Neural progenitor cell (in vitro differentiated cells): ENCODE measurements at regions not wholly inside any gene's neighbourhood (a gene's known extent, or its start where the extent isn't known, plus 50 kb on each side); places are given as distances from the start of the nearest gene placed in this dataset.

ENCODE experiments used
- DNase-seq: peaks from one replicate; pipeline ENCODE4 v3.0.0-alpha.2; 2016; ENCODE audit warnings: low spot score
- H2AFZ ChIP-seq: fragments of 200-600 bp; sonication (generic); replicated peaks from 2 replicates; pipeline ENCODE4 v1.6.1; 2016; ENCODE audit warnings: antibody characterized with exemption
- H3F3A ChIP-seq: fragments of 200-600 bp; sonication (generic); 2 replicates; pipeline ENCODE4 v1.6.1; 2016; ENCODE audit warnings: antibody characterized with exemption, low read depth
- H3K27ac ChIP-seq: fragments of 200-600 bp; sonication (generic); 2 replicates; pipeline ENCODE4 v1.5.1; 2016; ENCODE audit warnings: mild to moderate bottlenecking
- H3K27me3 ChIP-seq: fragments of 200-600 bp; sonication (generic); 2 replicates; pipeline ENCODE4 v1.6.1; 2016; ENCODE audit warnings: mild to moderate bottlenecking, moderate library complexity
- H3K36me3 ChIP-seq: fragments of 200-600 bp; sonication (generic); 2 replicates; pipeline ENCODE4 v1.5.1; 2016
- H3K4me1 ChIP-seq: fragments of 200-600 bp; sonication (generic); 2 replicates; pipeline ENCODE4 v1.6.1; 2016; ENCODE audit warnings: mixed run types
- H3K4me2 ChIP-seq: fragments of 200-600 bp; sonication (generic); 2 replicates; pipeline ENCODE4 v1.6.1; 2016
- H3K4me3 ChIP-seq: fragments of 200-600 bp; sonication (generic); 2 replicates; pipeline ENCODE4 v1.5.1; 2016
- H3K79me2 ChIP-seq: fragments of 200-600 bp; sonication (generic); 2 replicates; pipeline ENCODE4 v1.6.1; 2016; ENCODE audit warnings: low read depth
- H3K9ac ChIP-seq: fragments of 200-600 bp; sonication (generic); 2 replicates; pipeline ENCODE4 v1.6.1; 2016
- H3K9me3 ChIP-seq: fragments of 200-600 bp; sonication (generic); 2 replicates; pipeline ENCODE4 v1.5.1; 2016; ENCODE audit warnings: low read depth
- H4K20me1 ChIP-seq: fragments of 200-600 bp; sonication (generic); 2 replicates; pipeline ENCODE4 v1.6.1; 2016; ENCODE audit warnings: low read depth
- H3K27ac Mint-ChIP-seq: 3 replicates; pipeline ENCODE4 v1.8.0; 2021; ENCODE audit warnings: mixed read lengths
- H3K27me3 Mint-ChIP-seq: 2 replicates; pipeline ENCODE4 v1.8.0; 2022; ENCODE audit warnings: low read depth, mild to moderate bottlenecking, inconsistent platforms, moderate library complexity, mixed read lengths; ENCODE audit not compliant: insufficient read depth
- H3K36me3 Mint-ChIP-seq: 3 replicates; pipeline ENCODE4 v1.8.0; 2021; ENCODE audit warnings: mixed read lengths
- H3K4me1 Mint-ChIP-seq: 3 replicates; pipeline ENCODE4 v1.8.0; 2021; ENCODE audit warnings: mixed read lengths
- H3K4me3 Mint-ChIP-seq: 3 replicates; pipeline ENCODE4 v1.8.0; 2021; ENCODE audit warnings: mild to moderate bottlenecking, moderate library complexity, mixed read lengths
- H3K9me3 Mint-ChIP-seq: 3 replicates; pipeline ENCODE4 v1.8.0; 2020; ENCODE audit warnings: mixed read lengths
- CTCF ChIP-seq: fragments of 200-600 bp; sonication (generic); IDR thresholded peaks from 2 replicates; pipeline ENCODE4 v1.5.1; 2017; ENCODE audit warnings: antibody characterized with exemption, mild to moderate bottlenecking
- EZH2 ChIP-seq: fragments of 200-600 bp; sonication (generic); IDR thresholded peaks from 2 replicates; pipeline ENCODE4 v1.6.1; 2017; ENCODE audit warnings: antibody characterized with exemption, mild to moderate bottlenecking, moderate library complexity
- EZH2phosphoT487 ChIP-seq: fragments of 200-600 bp; sonication (generic); IDR thresholded peaks from 2 replicates; pipeline ENCODE4 v1.6.1; 2017; ENCODE audit warnings: antibody characterized with exemption

GRCh38 chr4:127578491-127578890 is 54.3 kb upstream of the INTU start:
- Histone ChIP-seq H3K9ac (no peak overlapping the region), H3K4me1 (peaks cover 4% of the 10 kb centered on the region), H3K4me3 (no peak overlapping the region), H3K79me2 (no peaks in the 10 kb centered on the region), H3K27ac (no peak overlapping the region), H3F3A (no peaks in the 10 kb centered on the region), H4K20me1 (no peaks in the 10 kb centered on the region), H3K4me2 (no peak overlapping the region), H2AFZ (no peak overlapping the region), H3K9me3 (no peaks in the 10 kb centered on the region), H3K36me3 (no peaks in the 10 kb centered on the region), H3K27me3 (no peaks in the 10 kb centered on the region)
- no peak for TF ChIP-seq EZH2
- TF ChIP-seq EZH2phosphoT487: no peak
- no peak for TF ChIP-seq CTCF
- no peaks in the 10 kb centered on the region for H3K27me3 Mint-ChIP-seq
- no peak overlapping the region for H3K27ac Mint-ChIP-seq
- no peak overlapping the region for H3K4me3 Mint-ChIP-seq
- no peaks in the 10 kb centered on the region for H3K4me1 Mint-ChIP-seq
- peaks cover 3% of the 10 kb centered on the region for H3K9me3 Mint-ChIP-seq
- DNase-seq: no peak
- no peaks in the 10 kb centered on the region for H3K36me3 Mint-ChIP-seq

GRCh38 chr4:127578967-127579366 is 53.8 kb upstream of the INTU start:
- Mint-ChIP-seq H3K27me3 (no peaks in the 10 kb centered on the region), H3K9me3 (peaks cover 3% of the 10 kb centered on the region), H3K4me3 (no peak overlapping the region), H3K4me1 (no peaks in the 10 kb centered on the region), H3K27ac (peak overlapping the region; percentile 78), H3K36me3 (no peaks in the 10 kb centered on the region)
- DNase-seq: no peak
- Histone ChIP-seq H4K20me1 (no peaks in the 10 kb centered on the region), H3K79me2 (no peaks in the 10 kb centered on the region), H3K36me3 (no peaks in the 10 kb centered on the region), H3K4me1 (peaks cover 4% of the 10 kb centered on the region), H3K9me3 (no peaks in the 10 kb centered on the region), H3K4me3 (no peak overlapping the region), H2AFZ (peak overlapping the region; percentile 63), H3K27me3 (no peaks in the 10 kb centered on the region), H3F3A (no peaks in the 10 kb centered on the region), H3K9ac (no peak overlapping the region), H3K4me2 (no peak overlapping the region), H3K27ac (no peak overlapping the region)
- no peak for TF ChIP-seq EZH2phosphoT487
- TF ChIP-seq CTCF: no peak
- no peak for TF ChIP-seq EZH2

- Mint-ChIP-seq H3K27ac (no peak overlapping the region), H3K4me1 (no peaks in the 10 kb centered on the region), H3K27me3 (no peaks in the 10 kb centered on the region), H3K36me3 (no peaks in the 10 kb centered on the region), H3K4me3 (no peak overlapping the region), H3K9me3 (peaks cover 3% of the 10 kb centered on the region)
- no peak overlapping the region for H3K9ac ChIP-seq
- H3F3A ChIP-seq: no peaks in the 10 kb centered on the region
- no peaks in the 10 kb centered on the region for H3K79me2 ChIP-seq
- no peak overlapping the region for H3K27ac ChIP-seq
- TF ChIP-seq EZH2: no peak
- TF ChIP-seq EZH2phosphoT487: no peak
- no peak for TF ChIP-seq CTCF
- no peaks in the 10 kb centered on the region for H3K27me3 ChIP-seq
- H3K4me2 ChIP-seq: no peak overlapping the region
- no peaks in the 10 kb centered on the region for H4K20me1 ChIP-seq
- DNase-seq: no peak
- H3K4me3 ChIP-seq: no peak overlapping the region
- H3K36me3 ChIP-seq: no peaks in the 10 kb centered on the region
- no peak overlapping the region for H2AFZ ChIP-seq
- no peaks in the 10 kb centered on the region for H3K9me3 ChIP-seq
- no peaks in the 10 kb centered on the region for H3K4me1 ChIP-seq
These were observed 52.9 kb upstream of the INTU start for GRCh38 chr4:127579821-127580220.
